Psoas muscle (tissue), 7 donors: ENCODE measurements at regions not wholly inside any gene's neighbourhood (a gene's known extent, or its start where the extent isn't known, plus 50 kb on each side); places are given as distances from the start of the nearest gene placed in this dataset.

Experiments
- ATAC-seq, 4 donors: fragments of 200-7000 bp; cut with Tn5 transposase; one replicate each; pipeline ENCODE4 v1.9.1; 2020; ENCODE audit warnings: moderate library complexity in 3 of 4, mild to moderate bottlenecking in 2 of 4
- DNase-seq, 2 donors: peaks; one replicate each; pipeline ENCODE4 v3.0.0-alpha.2; 2020
- H3K27ac ChIP-seq: fragments of 200-600 bp; one replicate; pipeline ENCODE4 v1.8.0; 2022
- H3K27me3 ChIP-seq, 3 donors: fragments of 200-600 bp in 1 of 3; one replicate each; pipeline versions ENCODE4 v1.6.1 to v1.8.0; 2013 to 2022; ENCODE audit warnings: low read length in 2 of 3, mild to moderate bottlenecking in 2 of 3, moderate library complexity in 1 of 3; ENCODE audit not compliant: insufficient read depth in 3 of 3
- H3K36me3 ChIP-seq, 2 donors: fragments of 200-600 bp in 1 of 2; one replicate each; pipeline versions ENCODE4 v1.6.1 to v1.8.0; 2013 to 2022; ENCODE audit warnings: low read depth in 1 of 2, mild to moderate bottlenecking in 1 of 2, moderate library complexity in 1 of 2; ENCODE audit not compliant: insufficient read depth in 1 of 2
- H3K4me1 ChIP-seq: fragments of 200-600 bp; one replicate; pipeline ENCODE4 v1.8.0; 2022
- H3K4me3 ChIP-seq: fragments of 200-600 bp; one replicate; pipeline ENCODE4 v1.8.0; 2022; ENCODE audit warnings: mild to moderate bottlenecking
- H3K9me3 ChIP-seq: fragments of 200-600 bp; one replicate; pipeline ENCODE4 v1.8.0; 2022
- CTCF ChIP-seq: fragments of 200-600 bp; IDR thresholded peaks from one replicate; pipeline ENCODE4 v1.8.0; 2022; ENCODE audit warnings: antibody characterized with exemption
- WGBS, 3 donors: extraction: QIAGEN DNeasy Blood & Tissue Kit; methylation state at CpG; one replicate each; pipeline versions ENCODE4 v1.1.6 to v1.1.7; 2013; 5-methylcytosine and 5-hydroxymethylcytosine counted together
- intact Hi-C, 2 donors: fragments of 100-400 bp; cut with DNase I; formaldehyde crosslinking; loops; one replicate each; pipeline versions ENCODE4 v1.11.0 to v1.14.2; 2022
- donor health status: healthy with polysubstance abuse.
- donor health status: DM: no; HTN: no; CAD: no; lungs with moderate emphysema.
- donor health status: Bipolar disorder and iron deficiency.
- donor health status: healthy.
- donor health status: DM: yes; HTN: yes; CAD: no.
- donor health status: DM: no; HTN: no; CAD: no.
- donor health status: DM: yes; HTN: yes; CAD: no.

- no peaks in the 10 kb centered on the region for H3K4me1 ChIP-seq
- H3K27ac ChIP-seq: no peak overlapping the region
- no peak for TF ChIP-seq CTCF
- 85 to 93% (median 88%) methylated on average over 4 of the region's 4 CpGs for WGBS, 3 donors
- no peaks in the 10 kb centered on the region for H3K36me3 ChIP-seq
- H3K9me3 ChIP-seq: no peaks in the 10 kb centered on the region
- no peak for ATAC-seq
- intact Hi-C loops: no loop called here
- no peak for DNase-seq
- H3K27me3 ChIP-seq: no peaks in the 10 kb centered on the region
- no peak overlapping the region for H3K4me3 ChIP-seq
These were observed 481.4 kb upstream of the BTBD3 start for GRCh38 chr20:11436113-11436905.

GRCh38 chr20:11437090-11437489, 480.6 kb upstream of the BTBD3 start:
- intact Hi-C loops: no loop called here
- no peak for TF ChIP-seq CTCF
- Histone ChIP-seq H3K4me1 (no peaks in the 10 kb centered on the region), H3K9me3 (no peaks in the 10 kb centered on the region), H3K4me3 (no peak overlapping the region), H3K27me3 (no peaks in the 10 kb centered on the region), H3K27ac (no peak overlapping the region), H3K36me3 (no peaks in the 10 kb centered on the region)
- no peak for ATAC-seq
- no peak for DNase-seq
- 78 to 89% (median 89%) methylated on average over 3 of the region's 3 CpGs for WGBS, 3 donors

GRCh38 chr20:11437611-11438380, 479.9 kb upstream of the BTBD3 start:
- no peak for ATAC-seq
- no peak for TF ChIP-seq CTCF
- Histone ChIP-seq H3K27ac (no peak overlapping the region), H3K9me3 (no peaks in the 10 kb centered on the region), H3K4me1 (no peaks in the 10 kb centered on the region), H3K36me3 (no peaks in the 10 kb centered on the region), H3K27me3 (no peaks in the 10 kb centered on the region), H3K4me3 (no peak overlapping the region)
- intact Hi-C loops: no loop called here
- WGBS, 3 donors: 90 to 91% (median 91%) methylated on average over 5 of the region's 5 CpGs
- DNase-seq: no peak

GRCh38 chr20:11438412-11438811, 479.3 kb upstream of the BTBD3 start:
- WGBS, 3 donors: 79 to 81% (median 81%) methylated on average over 6 of the region's 6 CpGs
- Histone ChIP-seq H3K27ac (no peak overlapping the region), H3K27me3 (no peaks in the 10 kb centered on the region), H3K9me3 (no peaks in the 10 kb centered on the region), H3K4me3 (no peak overlapping the region), H3K4me1 (no peaks in the 10 kb centered on the region), H3K36me3 (no peaks in the 10 kb centered on the region)
- ATAC-seq (no peak), DNase-seq (no peak)
- no peak for TF ChIP-seq CTCF
- intact Hi-C loops: no loop called here
